OCI-LY1 (cell line): ENCODE measurements at regions not wholly inside any gene's neighbourhood (a gene's known extent, or its start where the extent isn't known, plus 50 kb on each side); places are given as distances from the start of the nearest gene placed in this dataset.

Experiments
- EZH2 ChIP-seq: fragments of 200-600 bp; sonication (generic), shearing (Covaris generic); IDR thresholded peaks from 2 replicates; pipeline ENCODE4 v1.8.0; 2017; ENCODE audit warnings: borderline replicate concordance, mixed run types, mild to moderate bottlenecking, antibody characterized with exemption, low read length, moderate library complexity, mixed read lengths
- TF ChIP-seq, protein P1 (sequence below): fragments of 200-600 bp; sonication (generic), shearing (Covaris generic); IDR thresholded peaks from 2 replicates; pipeline ENCODE4 v1.5.1; 2017; ENCODE audit warnings: mild to moderate bottlenecking, antibody characterized with exemption, low read length, moderate library complexity, mixed read lengths

DNA sequence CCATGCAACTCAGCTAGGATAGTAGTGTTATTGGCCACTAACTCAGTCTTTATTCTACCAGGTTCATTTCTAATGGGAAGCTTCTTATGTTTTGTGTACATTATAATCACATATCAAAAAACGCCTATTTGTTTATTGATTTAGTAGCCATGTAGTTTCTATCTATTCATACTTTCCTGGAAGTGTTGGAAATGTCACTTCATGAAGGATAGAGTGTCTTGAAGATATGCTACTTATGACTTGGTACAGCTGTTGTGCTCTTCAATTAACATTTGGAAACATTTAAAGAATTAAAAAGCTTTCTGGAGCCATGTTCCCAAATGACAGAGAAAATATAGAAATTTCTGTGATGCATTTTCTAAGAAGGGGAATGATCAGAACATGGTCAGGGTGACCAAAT is 307.5 kb downstream of the ETNK1 start:
- TF ChIP-seq, protein P1, sequence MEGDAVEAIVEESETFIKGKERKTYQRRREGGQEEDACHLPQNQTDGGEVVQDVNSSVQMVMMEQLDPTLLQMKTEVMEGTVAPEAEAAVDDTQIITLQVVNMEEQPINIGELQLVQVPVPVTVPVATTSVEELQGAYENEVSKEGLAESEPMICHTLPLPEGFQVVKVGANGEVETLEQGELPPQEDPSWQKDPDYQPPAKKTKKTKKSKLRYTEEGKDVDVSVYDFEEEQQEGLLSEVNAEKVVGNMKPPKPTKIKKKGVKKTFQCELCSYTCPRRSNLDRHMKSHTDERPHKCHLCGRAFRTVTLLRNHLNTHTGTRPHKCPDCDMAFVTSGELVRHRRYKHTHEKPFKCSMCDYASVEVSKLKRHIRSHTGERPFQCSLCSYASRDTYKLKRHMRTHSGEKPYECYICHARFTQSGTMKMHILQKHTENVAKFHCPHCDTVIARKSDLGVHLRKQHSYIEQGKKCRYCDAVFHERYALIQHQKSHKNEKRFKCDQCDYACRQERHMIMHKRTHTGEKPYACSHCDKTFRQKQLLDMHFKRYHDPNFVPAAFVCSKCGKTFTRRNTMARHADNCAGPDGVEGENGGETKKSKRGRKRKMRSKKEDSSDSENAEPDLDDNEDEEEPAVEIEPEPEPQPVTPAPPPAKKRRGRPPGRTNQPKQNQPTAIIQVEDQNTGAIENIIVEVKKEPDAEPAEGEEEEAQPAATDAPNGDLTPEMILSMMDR, result no peak
- no peak for TF ChIP-seq EZH2
